NOMO-1 treated with dmso at 0.1 percent for 144 hours (cell line): ENCODE measurements at regions not wholly inside any gene's neighbourhood (a gene's known extent, or its start where the extent isn't known, plus 50 kb on each side); places are given as distances from the start of the nearest gene placed in this dataset.
A peak's percentile ranks its signal among the peaks of the same experiment; 100 is the strongest.

Source experiments
- DNase-seq: peaks from one replicate; lab custom pipeline; 2025; ENCODE audit not compliant: unreplicated experiment; lab: John Stamatoyannopoulos, UW

- DNase-seq = no peak
Observed at GRCh38 chr11:134584706-134585445, 172.8 kb upstream of the B3GAT1 start.

- DNase-seq = no peak
Observed at GRCh38 chr11:134584001-134584561, 172.0 kb upstream of the B3GAT1 start.

GRCh38 chr11:134583397-134583990, 171.5 kb upstream of the B3GAT1 start:
- DNase-seq = peak; percentile 45

GRCh38 chr11:134582770-134583095, 170.7 kb upstream of the B3GAT1 start:
- DNase-seq = no peak

GRCh38 chr11:134581966-134582769, 170.1 kb upstream of the B3GAT1 start:
- no peak for DNase-seq

GRCh38 chr11:134581121-134581626, 169.1 kb upstream of the B3GAT1 start:
- DNase-seq = no peak

GRCh38 chr11:134580610-134580975, 168.6 kb upstream of the B3GAT1 start:
- DNase-seq = no peak

GRCh38 chr11:134579724-134580609, 167.9 kb upstream of the B3GAT1 start:
- no peak for DNase-seq

GRCh38 chr11:134578807-134579723, 167.0 kb upstream of the B3GAT1 start:
- DNase-seq = no peak

- no peak for DNase-seq
Observed at GRCh38 chr11:134577751-134578395, 165.8 kb upstream of the B3GAT1 start.

- DNase-seq = no peak
Observed at GRCh38 chr11:134576721-134577171, 164.7 kb upstream of the B3GAT1 start.

GRCh38 chr11:134576286-134576685, 164.2 kb upstream of the B3GAT1 start:
- no peak for DNase-seq

GRCh38 chr11:134575504-134576230, 163.6 kb upstream of the B3GAT1 start:
- no peak for DNase-seq

- DNase-seq = no peak
Observed at GRCh38 chr11:134574947-134575346, 162.9 kb upstream of the B3GAT1 start.

GRCh38 chr11:134574425-134574824, 162.4 kb upstream of the B3GAT1 start:
- DNase-seq = no peak

- DNase-seq = no peak
Observed at GRCh38 chr11:134573857-134574256, 161.8 kb upstream of the B3GAT1 start.

GRCh38 chr11:134572741-134573675, 161.0 kb upstream of the B3GAT1 start:
- no peak for DNase-seq
